ENCODE measurements at regions not wholly inside any gene's neighbourhood (a gene's known extent, or its start where the extent isn't known, plus 50 kb on each side); places are given as distances from the start of the nearest gene placed in this dataset.
"Not testable (repeated sequence)": the region's sequence is repeated elsewhere in the genome, so short reads cannot be mapped to it uniquely, and the experiment has no call there.

- TF ChIP-seq, protein P1, sequence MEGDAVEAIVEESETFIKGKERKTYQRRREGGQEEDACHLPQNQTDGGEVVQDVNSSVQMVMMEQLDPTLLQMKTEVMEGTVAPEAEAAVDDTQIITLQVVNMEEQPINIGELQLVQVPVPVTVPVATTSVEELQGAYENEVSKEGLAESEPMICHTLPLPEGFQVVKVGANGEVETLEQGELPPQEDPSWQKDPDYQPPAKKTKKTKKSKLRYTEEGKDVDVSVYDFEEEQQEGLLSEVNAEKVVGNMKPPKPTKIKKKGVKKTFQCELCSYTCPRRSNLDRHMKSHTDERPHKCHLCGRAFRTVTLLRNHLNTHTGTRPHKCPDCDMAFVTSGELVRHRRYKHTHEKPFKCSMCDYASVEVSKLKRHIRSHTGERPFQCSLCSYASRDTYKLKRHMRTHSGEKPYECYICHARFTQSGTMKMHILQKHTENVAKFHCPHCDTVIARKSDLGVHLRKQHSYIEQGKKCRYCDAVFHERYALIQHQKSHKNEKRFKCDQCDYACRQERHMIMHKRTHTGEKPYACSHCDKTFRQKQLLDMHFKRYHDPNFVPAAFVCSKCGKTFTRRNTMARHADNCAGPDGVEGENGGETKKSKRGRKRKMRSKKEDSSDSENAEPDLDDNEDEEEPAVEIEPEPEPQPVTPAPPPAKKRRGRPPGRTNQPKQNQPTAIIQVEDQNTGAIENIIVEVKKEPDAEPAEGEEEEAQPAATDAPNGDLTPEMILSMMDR (conservative IDR thresholded peaks at IDR 0.05 in 1 of 2, IDR thresholded peaks at IDR 0.05 in 1 of 2; ENCODE audit: extremely low read depth in 1 of 2, insufficient read depth in 1 of 2, low read depth in 1 of 2, low read length in 2 of 2) = not testable (repeated sequence)
- TF ChIP-seq EZH2 (IDR thresholded peaks at IDR 0.05; ENCODE audit: borderline replicate concordance, low read length) = not testable (repeated sequence)
Observed at GRCh38 chr5:24017710-24018109, 510.3 kb downstream of the PRDM9 start.

All from mammary epithelial cell (primary cell).